NOMO-1 (cell line): ENCODE measurements at regions not wholly inside any gene's neighbourhood (a gene's known extent, or its start where the extent isn't known, plus 50 kb on each side); places are given as distances from the start of the nearest gene placed in this dataset.

ENCODE experiments used
- DNase-seq, 2 experiments: peaks; one replicate each; lab custom pipeline; 2025; ENCODE audit not compliant: unreplicated experiment in 2 of 2; lab: John Stamatoyannopoulos, UW

- DNase-seq = no peak
Measured at GRCh38 chr11:80841675-80842074, 1400.8 kb upstream of the TENM4 start.

- DNase-seq = no peak
Measured at GRCh38 chr11:80838153-80838552, 1397.3 kb upstream of the TENM4 start.

GRCh38 chr11:80837051-80837450 is 1396.2 kb upstream of the TENM4 start:
- DNase-seq = no peak

- DNase-seq = no peak
Measured at GRCh38 chr11:80831374-80831773, 1390.5 kb upstream of the TENM4 start.

GRCh38 chr11:80827781-80828180 is 1387.0 kb upstream of the TENM4 start:
- no peak for DNase-seq

- DNase-seq = no peak
Measured at GRCh38 chr11:80826808-80827207, 1386.0 kb upstream of the TENM4 start.

GRCh38 chr11:80822308-80822707 is 1381.5 kb upstream of the TENM4 start:
- DNase-seq = no peak

- no peak for DNase-seq
Measured at GRCh38 chr11:80819271-80819670, 1378.4 kb upstream of the TENM4 start.

GRCh38 chr11:80816966-80817365 is 1376.1 kb upstream of the TENM4 start:
- DNase-seq = peak; percentile 42 to 67

- DNase-seq = peak in 1 of 2 experiments; percentile 44
Measured at GRCh38 chr11:80816454-80816847, 1375.6 kb upstream of the TENM4 start.

- DNase-seq = peak in 1 of 2 experiments; percentile 57
Measured at GRCh38 chr11:80815752-80816453, 1375.1 kb upstream of the TENM4 start.

- DNase-seq = no peak
Measured at GRCh38 chr11:80814813-80815212, 1374.0 kb upstream of the TENM4 start.

- DNase-seq = no peak
Measured at GRCh38 chr11:80810695-80811094, 1369.9 kb upstream of the TENM4 start.

- DNase-seq = no peak
Measured at GRCh38 chr11:80798174-80798573, 1357.3 kb upstream of the TENM4 start.

GRCh38 chr11:80783561-80783960 is 1342.7 kb upstream of the TENM4 start:
- no peak for DNase-seq

- no peak for DNase-seq
Measured at GRCh38 chr11:80782135-80782885, 1341.5 kb upstream of the TENM4 start.

GRCh38 chr11:80779905-80780605 is 1339.2 kb upstream of the TENM4 start:
- peak in 1 of 2 experiments; percentile 71 for DNase-seq

- DNase-seq = no peak
Measured at GRCh38 chr11:80778941-80779340, 1338.1 kb upstream of the TENM4 start.

- peak in 1 of 2 experiments; percentile 31 for DNase-seq
Measured at GRCh38 chr11:80778432-80778831, 1337.6 kb upstream of the TENM4 start.

GRCh38 chr11:80773919-80774318 is 1333.1 kb upstream of the TENM4 start:
- no peak for DNase-seq

GRCh38 chr11:80771017-80771416 is 1330.2 kb upstream of the TENM4 start:
- no peak for DNase-seq

GRCh38 chr11:80758787-80759186 is 1318.0 kb upstream of the TENM4 start:
- DNase-seq = no peak
